ENCODE measurements at regions not wholly inside any gene's neighbourhood (a gene's known extent, or its start where the extent isn't known, plus 50 kb on each side); places are given as distances from the start of the nearest gene placed in this dataset.
"Not testable (repeated sequence)": the region's sequence is repeated elsewhere in the genome, so short reads cannot be mapped to it uniquely, and the experiment has no call there.

- ATAC-seq (no peak), DNase-seq (no peak)
- WGBS = 43% methylated on average over 1 of the region's 1 CpG
- H3K27ac ChIP-seq (ENCODE audit: low read length) = no peak overlapping the region
- H3K4me3 ChIP-seq (ENCODE audit: low read length) = no peak overlapping the region
- H3K9me3 ChIP-seq (ENCODE audit: control insufficient read depth, low read length) = no peaks in the 10 kb centered on the region
- no peaks in the 10 kb centered on the region for H3K27me3 ChIP-seq (ENCODE audit: control insufficient read depth, insufficient read depth)
- intact Hi-C loops (cut with DNase I) = no loop called here
- no peaks in the 10 kb centered on the region for H3K4me1 ChIP-seq (ENCODE audit: control insufficient read depth, insufficient read depth, low read length)
Measured at GRCh38 chr4:138643827-138644226, 371.8 kb upstream of the NOCT start.

- intact Hi-C loops (cut with DNase I) = no loop called here
- Histone ChIP-seq H3K9me3 (ENCODE audit: control insufficient read depth, low read length) (no peaks in the 10 kb centered on the region), H3K4me1 (ENCODE audit: control insufficient read depth, insufficient read depth, low read length) (no peaks in the 10 kb centered on the region), H3K27me3 (ENCODE audit: control insufficient read depth, insufficient read depth) (no peaks in the 10 kb centered on the region), H3K27ac (ENCODE audit: low read length) (no peak overlapping the region), H3K4me3 (ENCODE audit: low read length) (no peak overlapping the region)
- ATAC-seq = no peak
- DNase-seq = no peak
Measured at GRCh38 chr4:138639018-138639741, 376.4 kb upstream of the NOCT start.

- Histone ChIP-seq H3K27ac (ENCODE audit: low read length) (no peak overlapping the region), H3K9me3 (ENCODE audit: control insufficient read depth, low read length) (no peaks in the 10 kb centered on the region), H3K27me3 (ENCODE audit: control insufficient read depth, insufficient read depth) (no peaks in the 10 kb centered on the region), H3K4me3 (ENCODE audit: low read length) (no peak overlapping the region), H3K4me1 (ENCODE audit: control insufficient read depth, insufficient read depth, low read length) (no peaks in the 10 kb centered on the region)
- DNase-seq = no peak
- intact Hi-C loops (cut with DNase I) = no loop called here
- 95% methylated on average over 7 of the region's 7 CpGs for WGBS
- no peak for ATAC-seq
Measured at GRCh38 chr4:138636781-138637180, 378.8 kb upstream of the NOCT start.

- Histone ChIP-seq H3K9me3 (ENCODE audit: control insufficient read depth, low read length) (no peaks in the 10 kb centered on the region), H3K27me3 (ENCODE audit: control insufficient read depth, insufficient read depth) (no peaks in the 10 kb centered on the region), H3K4me1 (ENCODE audit: control insufficient read depth, insufficient read depth, low read length) (no peaks in the 10 kb centered on the region), H3K4me3 (ENCODE audit: low read length) (no peak overlapping the region), H3K27ac (ENCODE audit: low read length) (no peak overlapping the region)
- WGBS = 41% methylated on average over 2 of the region's 2 CpGs
- DNase-seq (no peak), ATAC-seq (no peak)
- intact Hi-C loops (cut with DNase I) = no loop called here
Measured at GRCh38 chr4:138634915-138635314, 380.7 kb upstream of the NOCT start.

- ATAC-seq (no peak), DNase-seq (no peak)
- Histone ChIP-seq H3K4me3 (ENCODE audit: low read length) (no peak overlapping the region), H3K4me1 (ENCODE audit: control insufficient read depth, insufficient read depth, low read length) (no peaks in the 10 kb centered on the region), H3K27me3 (ENCODE audit: control insufficient read depth, insufficient read depth) (no peaks in the 10 kb centered on the region), H3K27ac (ENCODE audit: low read length) (no peak overlapping the region), H3K9me3 (ENCODE audit: control insufficient read depth, low read length) (no peaks in the 10 kb centered on the region)
- 68% methylated on average over 2 of the region's 2 CpGs for WGBS
- intact Hi-C loops (cut with DNase I) = no loop called here
Measured at GRCh38 chr4:138633580-138633904, 382.0 kb upstream of the NOCT start.

GRCh38 chr4:138632856-138633579 lies 382.6 kb upstream of the NOCT start:
- no peak overlapping the region for H3K4me3 ChIP-seq (ENCODE audit: low read length)
- DNase-seq (no peak), ATAC-seq (no peak)
- 82% methylated on average over 5 of the region's 5 CpGs for WGBS
- no peaks in the 10 kb centered on the region for H3K4me1 ChIP-seq (ENCODE audit: control insufficient read depth, insufficient read depth, low read length)
- intact Hi-C loops (cut with DNase I) = no loop called here
- H3K27me3 ChIP-seq (ENCODE audit: control insufficient read depth, insufficient read depth) = no peaks in the 10 kb centered on the region
- H3K9me3 ChIP-seq (ENCODE audit: control insufficient read depth, low read length) = no peaks in the 10 kb centered on the region
- H3K27ac ChIP-seq (ENCODE audit: low read length) = no peak overlapping the region

- no peak for ATAC-seq
- no peaks in the 10 kb centered on the region for H3K9me3 ChIP-seq (ENCODE audit: control insufficient read depth, low read length)
- no peak overlapping the region for H3K4me3 ChIP-seq (ENCODE audit: low read length)
- H3K27me3 ChIP-seq (ENCODE audit: control insufficient read depth, insufficient read depth) = no peaks in the 10 kb centered on the region
- no peak for DNase-seq
- H3K4me1 ChIP-seq (ENCODE audit: control insufficient read depth, insufficient read depth, low read length) = no peaks in the 10 kb centered on the region
- no peak overlapping the region for H3K27ac ChIP-seq (ENCODE audit: low read length)
- 81% methylated on average over 3 of the region's 3 CpGs for WGBS
- intact Hi-C loops (cut with DNase I) = no loop called here
Measured at GRCh38 chr4:138630666-138631065, 384.9 kb upstream of the NOCT start.

GRCh38 chr4:138629669-138630068 lies 385.9 kb upstream of the NOCT start:
- no peak for ATAC-seq

GRCh38 chr4:138627096-138627495 lies 384.9 kb upstream of the SLC7A11 start:
- WGBS = 83% methylated on average over 5 of the region's 5 CpGs
- intact Hi-C loops (cut with DNase I) = no loop called here

More at GRCh38 chr4:138629669-138630068, 385.9 kb upstream of the NOCT start:
- H3K4me3 ChIP-seq (ENCODE audit: low read length) = no peak overlapping the region
- no peaks in the 10 kb centered on the region for H3K4me1 ChIP-seq (ENCODE audit: control insufficient read depth, insufficient read depth, low read length)
- no peak for DNase-seq
- H3K27ac ChIP-seq (ENCODE audit: low read length) = no peak overlapping the region
- H3K9me3 ChIP-seq (ENCODE audit: control insufficient read depth, low read length) = no peaks in the 10 kb centered on the region
- no peaks in the 10 kb centered on the region for H3K27me3 ChIP-seq (ENCODE audit: control insufficient read depth, insufficient read depth)
- intact Hi-C loops (cut with DNase I) = no loop called here
- 97% methylated on average over 2 of the region's 2 CpGs for WGBS

GRCh38 chr4:138622362-138622761 lies 380.2 kb upstream of the SLC7A11 start:
- intact Hi-C loops (cut with DNase I); ATAC-seq; H3K27me3 ChIP-seq (ENCODE audit: control insufficient read depth, insufficient read depth); H3K9me3 ChIP-seq (ENCODE audit: control insufficient read depth, low read length); H3K4me1 ChIP-seq (ENCODE audit: control insufficient read depth, insufficient read depth, low read length); DNase-seq; H3K27ac ChIP-seq (ENCODE audit: low read length); H3K4me3 ChIP-seq (ENCODE audit: low read length): not testable (repeated sequence)
- 79% methylated on average over 4 of the region's 4 CpGs for WGBS

More at GRCh38 chr4:138627096-138627495, 384.9 kb upstream of the SLC7A11 start:
- no peaks in the 10 kb centered on the region for H3K4me1 ChIP-seq (ENCODE audit: control insufficient read depth, insufficient read depth, low read length)
- no peaks in the 10 kb centered on the region for H3K27me3 ChIP-seq (ENCODE audit: control insufficient read depth, insufficient read depth)
- DNase-seq (no peak), ATAC-seq (no peak)
- no peak overlapping the region for H3K27ac ChIP-seq (ENCODE audit: low read length)
- H3K9me3 ChIP-seq (ENCODE audit: control insufficient read depth, low read length) = no peaks in the 10 kb centered on the region
- H3K4me3 ChIP-seq (ENCODE audit: low read length) = no peak overlapping the region

- H3K27ac ChIP-seq (ENCODE audit: low read length) = no peak overlapping the region
- peaks cover 4% of the 10 kb centered on the region for H3K9me3 ChIP-seq (ENCODE audit: control insufficient read depth, low read length)
- WGBS = 69% methylated on average over 2 of the region's 2 CpGs
- no peaks in the 10 kb centered on the region for H3K27me3 ChIP-seq (ENCODE audit: control insufficient read depth, insufficient read depth)
- intact Hi-C loops (cut with DNase I) = no loop called here
- no peak for ATAC-seq
- no peak for DNase-seq
- no peak overlapping the region for H3K4me3 ChIP-seq (ENCODE audit: low read length)
- no peaks in the 10 kb centered on the region for H3K4me1 ChIP-seq (ENCODE audit: control insufficient read depth, insufficient read depth, low read length)
Measured at GRCh38 chr4:138616775-138617174, 374.6 kb upstream of the SLC7A11 start.

Data from right cardiac atrium (tissue), 5 donors.